ENCODE measurements at regions not wholly inside any gene's neighbourhood (a gene's known extent, or its start where the extent isn't known, plus 50 kb on each side); places are given as distances from the start of the nearest gene placed in this dataset.

DNA sequence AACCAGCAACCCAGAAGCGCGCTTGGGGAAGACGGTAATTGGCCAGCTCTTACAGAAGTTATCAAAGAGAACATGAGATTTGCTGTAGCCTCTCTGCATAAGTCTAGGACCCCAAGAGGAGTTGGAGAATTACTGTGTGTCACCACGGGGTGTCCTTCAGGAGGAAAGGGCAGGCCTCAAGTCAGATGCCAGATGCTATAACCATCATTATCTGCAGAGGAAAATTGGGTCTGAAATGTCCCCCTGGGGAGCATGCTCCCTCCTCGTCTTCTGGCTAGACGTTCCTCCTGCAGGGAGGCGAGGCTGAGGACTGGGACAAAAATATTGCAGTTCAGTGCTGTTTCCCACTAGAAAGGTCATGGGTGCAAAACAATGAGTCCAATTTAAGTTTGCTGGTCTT, 380.5 kb upstream of the CFAP20DC start:
- Histone ChIP-seq H2BK120ac (ENCODE audit: low read depth, low read length) (no peak overlapping the region), H4K91ac (ENCODE audit: low read depth, low read length, poor library complexity) (no peak overlapping the region), H3K18ac (ENCODE audit: low read length) (no peak overlapping the region), H4K8ac (ENCODE audit: low read depth, low read length) (no peak overlapping the region), H3K14ac (ENCODE audit: low read length) (no peak overlapping the region), H3K9ac (ENCODE audit: low read depth, low read length, poor library complexity) (no peak overlapping the region), H2BK15ac (ENCODE audit: low read length) (no peak overlapping the region), H2BK5ac (ENCODE audit: low read length) (no peak overlapping the region), H2AK5ac (ENCODE audit: low read depth, low read length) (no peak overlapping the region), H3K27me3 (ENCODE audit: control insufficient read depth in 3 of 3, insufficient read depth in 3 of 3, low read depth in 1 of 3, low read length in 3 of 3) (peaks cover 0 to 18% (median 0%) of the 10 kb centered on the region in 3 experiments), H3K4me3 (ENCODE audit: low read length in 2 of 2) (no peak overlapping the region), H3K9me3 (replicated peaks in 1 of 2; ENCODE audit: control insufficient read depth in 2 of 2, insufficient read depth in 1 of 2, low read depth in 1 of 2, low read length in 2 of 2) (no peaks in the 10 kb centered on the region), H3K36me3 (replicated peaks in 1 of 2; ENCODE audit: control insufficient read depth in 2 of 2, insufficient read depth in 2 of 2, low read length in 2 of 2) (no peaks in the 10 kb centered on the region), H3K4me1 (ENCODE audit: control insufficient read depth in 2 of 2, insufficient read depth in 1 of 2, low read depth in 1 of 2, low read length in 2 of 2) (no peaks in the 10 kb centered on the region), H3K4ac (ENCODE audit: low read length) (no peak overlapping the region), H2AFZ (ENCODE audit: low read length) (no peak overlapping the region), H2BK12ac (ENCODE audit: low read length) (no peak overlapping the region), H3K4me2 (ENCODE audit: insufficient read depth, low read length, poor library complexity, severe bottlenecking) (no peak overlapping the region), H3K27ac (replicated peaks; ENCODE audit: low read length) (no peak overlapping the region), H3K79me1 (ENCODE audit: low read depth, low read length) (no peaks in the 10 kb centered on the region), H3K23ac (ENCODE audit: low read depth, low read length, poor library complexity) (no peak overlapping the region)
- no peak for DNase-seq (ENCODE audit: low spot score)
- WGBS, 2 donors (ENCODE audit: extremely low coverage in 2 of 2, insufficient read length in 2 of 2, insufficient replicate concordance in 1 of 2) = no CpG with 5 or more reads among the region's 7 CpGs

DNA sequence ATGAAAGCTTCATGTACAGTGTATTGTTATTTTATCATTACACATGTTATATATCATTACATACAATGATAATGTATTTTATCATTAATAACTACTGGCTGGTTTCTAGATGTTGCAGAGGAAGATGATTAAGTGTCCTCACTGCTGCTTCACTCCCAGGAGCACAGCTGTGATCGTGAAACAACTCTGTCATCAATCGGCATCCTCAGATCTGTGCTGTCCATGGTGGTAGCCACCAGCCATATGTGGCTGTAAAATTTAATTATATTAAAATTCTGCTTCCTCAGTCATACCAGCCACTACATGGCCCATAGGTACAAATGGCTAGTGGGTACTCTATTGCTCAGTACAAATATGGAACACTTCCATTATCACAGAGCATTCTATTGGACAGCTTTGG, 379.4 kb upstream of the CFAP20DC start:
- H2AFZ ChIP-seq (ENCODE audit: low read length) = no peak overlapping the region
- H2BK12ac ChIP-seq (ENCODE audit: low read length) = no peak overlapping the region
- H4K91ac ChIP-seq (ENCODE audit: low read depth, low read length, poor library complexity) = no peak overlapping the region
- H3K4ac ChIP-seq (ENCODE audit: low read length) = no peak overlapping the region
- H2AK5ac ChIP-seq (ENCODE audit: low read depth, low read length) = no peak overlapping the region
- no peak overlapping the region for H4K8ac ChIP-seq (ENCODE audit: low read depth, low read length)
- no CpG with 5 or more reads among the region's 2 CpGs for WGBS, 2 donors (ENCODE audit: extremely low coverage in 2 of 2, insufficient read length in 2 of 2, insufficient replicate concordance in 1 of 2)
- no peak overlapping the region for H2BK5ac ChIP-seq (ENCODE audit: low read length)
- peaks cover 0 to 24% (median 0%) of the 10 kb centered on the region in 3 experiments for H3K27me3 ChIP-seq (ENCODE audit: control insufficient read depth in 3 of 3, insufficient read depth in 3 of 3, low read depth in 1 of 3, low read length in 3 of 3)
- no peaks in the 10 kb centered on the region for H3K79me1 ChIP-seq (ENCODE audit: low read depth, low read length)
- H3K23ac ChIP-seq (ENCODE audit: low read depth, low read length, poor library complexity) = no peak overlapping the region
- no peak overlapping the region for H2BK120ac ChIP-seq (ENCODE audit: low read depth, low read length)
- H3K4me1 ChIP-seq (ENCODE audit: control insufficient read depth in 2 of 2, insufficient read depth in 1 of 2, low read depth in 1 of 2, low read length in 2 of 2) = no peaks in the 10 kb centered on the region
- no peak overlapping the region for H3K27ac ChIP-seq (replicated peaks; ENCODE audit: low read length)
- H3K9me3 ChIP-seq (replicated peaks in 1 of 2; ENCODE audit: control insufficient read depth in 2 of 2, insufficient read depth in 1 of 2, low read depth in 1 of 2, low read length in 2 of 2) = no peaks in the 10 kb centered on the region
- no peak overlapping the region for H3K14ac ChIP-seq (ENCODE audit: low read length)
- H3K4me2 ChIP-seq (ENCODE audit: insufficient read depth, low read length, poor library complexity, severe bottlenecking) = no peak overlapping the region
- no peak overlapping the region for H3K4me3 ChIP-seq (ENCODE audit: low read length in 2 of 2)
- no peaks in the 10 kb centered on the region for H3K36me3 ChIP-seq (replicated peaks in 1 of 2; ENCODE audit: control insufficient read depth in 2 of 2, insufficient read depth in 2 of 2, low read length in 2 of 2)
- H3K18ac ChIP-seq (ENCODE audit: low read length) = no peak overlapping the region
- no peak overlapping the region for H2BK15ac ChIP-seq (ENCODE audit: low read length)
- no peak overlapping the region for H3K9ac ChIP-seq (ENCODE audit: low read depth, low read length, poor library complexity)
- DNase-seq (ENCODE audit: low spot score) = no peak

DNA sequence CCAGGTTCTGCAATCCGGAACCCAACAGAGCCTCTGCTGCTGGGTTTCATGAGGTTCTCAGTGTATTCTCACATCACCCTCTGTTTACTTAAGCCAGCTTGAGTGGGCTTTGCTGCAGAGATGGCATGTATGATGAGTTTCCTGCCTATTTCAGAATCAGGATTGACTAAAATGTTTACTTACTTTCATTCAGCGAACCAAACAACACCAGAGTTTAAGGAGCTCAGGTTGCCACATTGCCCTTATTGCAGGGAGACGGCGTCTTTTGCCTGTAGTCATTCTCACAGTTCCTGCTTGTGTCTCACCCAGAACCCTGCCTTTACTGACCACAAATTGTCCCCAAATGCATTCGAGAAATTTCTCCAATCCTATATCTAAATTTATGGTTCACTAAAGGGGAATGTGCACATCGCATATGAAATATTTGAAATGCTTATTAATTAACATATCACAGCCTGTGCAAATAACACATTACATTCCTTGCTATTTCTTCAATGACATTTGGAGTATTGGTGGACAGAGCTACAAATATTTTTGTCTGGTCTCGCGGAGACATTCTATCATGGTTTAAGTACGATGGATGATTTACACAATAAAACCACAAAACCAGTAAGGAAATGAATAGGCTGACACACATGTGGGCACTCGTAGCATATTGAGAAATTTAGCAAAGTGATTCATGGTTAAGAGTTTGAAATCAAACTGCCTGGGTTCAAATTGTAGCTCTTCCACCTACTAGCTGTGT, 377.2 kb upstream of the CFAP20DC start:
- Histone ChIP-seq H3K27me3 (ENCODE audit: control insufficient read depth in 3 of 3, insufficient read depth in 3 of 3, low read depth in 1 of 3, low read length in 3 of 3) (peaks cover 0 to 24% (median 0%) of the 10 kb centered on the region in 3 experiments), H4K91ac (ENCODE audit: low read depth, low read length, poor library complexity) (no peak overlapping the region), H2AFZ (ENCODE audit: low read length) (no peak overlapping the region), H3K4ac (ENCODE audit: low read length) (no peak overlapping the region), H4K8ac (ENCODE audit: low read depth, low read length) (no peak overlapping the region), H3K23ac (ENCODE audit: low read depth, low read length, poor library complexity) (no peak overlapping the region), H2AK5ac (ENCODE audit: low read depth, low read length) (no peak overlapping the region), H2BK5ac (ENCODE audit: low read length) (no peak overlapping the region), H3K9ac (ENCODE audit: low read depth, low read length, poor library complexity) (no peak overlapping the region), H3K4me2 (ENCODE audit: insufficient read depth, low read length, poor library complexity, severe bottlenecking) (no peak overlapping the region), H3K18ac (ENCODE audit: low read length) (no peak overlapping the region), H3K36me3 (replicated peaks in 1 of 2; ENCODE audit: control insufficient read depth in 2 of 2, insufficient read depth in 2 of 2, low read length in 2 of 2) (no peaks in the 10 kb centered on the region), H3K9me3 (replicated peaks in 1 of 2; ENCODE audit: control insufficient read depth in 2 of 2, insufficient read depth in 1 of 2, low read depth in 1 of 2, low read length in 2 of 2) (no peaks in the 10 kb centered on the region), H2BK12ac (ENCODE audit: low read length) (no peak overlapping the region), H3K79me1 (ENCODE audit: low read depth, low read length) (no peaks in the 10 kb centered on the region), H3K27ac (replicated peaks; ENCODE audit: low read length) (no peak overlapping the region), H3K4me3 (ENCODE audit: low read length in 2 of 2) (no peak overlapping the region), H3K14ac (ENCODE audit: low read length) (no peak overlapping the region), H3K4me1 (ENCODE audit: control insufficient read depth in 2 of 2, insufficient read depth in 1 of 2, low read depth in 1 of 2, low read length in 2 of 2) (no peaks in the 10 kb centered on the region), H2BK15ac (ENCODE audit: low read length) (no peak overlapping the region), H2BK120ac (ENCODE audit: low read depth, low read length) (no peak overlapping the region)
- no CpG with 5 or more reads among the region's 10 CpGs for WGBS, 2 donors (ENCODE audit: extremely low coverage in 2 of 2, insufficient read length in 2 of 2, insufficient replicate concordance in 1 of 2)
- DNase-seq (ENCODE audit: low spot score) = no peak

DNA sequence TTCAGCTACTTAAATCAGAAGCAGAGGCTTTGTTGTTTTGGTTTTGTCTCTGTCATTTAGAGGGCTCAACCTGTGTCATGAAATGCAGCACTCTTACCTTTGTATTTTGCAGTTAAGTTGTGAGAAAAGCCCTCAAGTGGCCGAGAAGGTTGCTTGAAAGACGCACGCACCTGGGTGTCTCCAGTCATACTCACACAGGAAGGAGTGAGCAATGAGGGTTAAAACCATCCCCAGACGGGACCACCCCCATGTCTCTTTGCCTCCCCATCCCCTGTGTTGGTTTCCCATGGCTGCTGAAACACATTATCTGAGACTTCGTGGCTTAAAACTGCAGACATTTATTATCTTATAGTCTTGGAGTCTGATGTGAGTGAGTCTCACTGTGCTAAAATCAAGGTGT, 376.1 kb upstream of the CFAP20DC start:
- H2BK12ac ChIP-seq (ENCODE audit: low read length) = no peak overlapping the region
- H4K91ac ChIP-seq (ENCODE audit: low read depth, low read length, poor library complexity) = no peak overlapping the region
- H3K4me3 ChIP-seq (ENCODE audit: low read length in 2 of 2) = no peak overlapping the region
- no peak overlapping the region for H2BK120ac ChIP-seq (ENCODE audit: low read depth, low read length)
- WGBS, 2 donors (ENCODE audit: extremely low coverage in 2 of 2, insufficient read length in 2 of 2, insufficient replicate concordance in 1 of 2) = no CpG with 5 or more reads among the region's 5 CpGs
- H2AFZ ChIP-seq (ENCODE audit: low read length) = no peak overlapping the region
- no peaks in the 10 kb centered on the region for H3K9me3 ChIP-seq (replicated peaks in 1 of 2; ENCODE audit: control insufficient read depth in 2 of 2, insufficient read depth in 1 of 2, low read depth in 1 of 2, low read length in 2 of 2)
- peaks cover 0 to 24% (median 0%) of the 10 kb centered on the region in 3 experiments for H3K27me3 ChIP-seq (ENCODE audit: control insufficient read depth in 3 of 3, insufficient read depth in 3 of 3, low read depth in 1 of 3, low read length in 3 of 3)
- no peak overlapping the region for H2AK5ac ChIP-seq (ENCODE audit: low read depth, low read length)
- H3K23ac ChIP-seq (ENCODE audit: low read depth, low read length, poor library complexity) = no peak overlapping the region
- H2BK15ac ChIP-seq (ENCODE audit: low read length) = no peak overlapping the region
- no peaks in the 10 kb centered on the region for H3K36me3 ChIP-seq (replicated peaks in 1 of 2; ENCODE audit: control insufficient read depth in 2 of 2, insufficient read depth in 2 of 2, low read length in 2 of 2)
- H3K18ac ChIP-seq (ENCODE audit: low read length) = no peak overlapping the region
- H3K4me1 ChIP-seq (ENCODE audit: control insufficient read depth in 2 of 2, insufficient read depth in 1 of 2, low read depth in 1 of 2, low read length in 2 of 2) = no peaks in the 10 kb centered on the region
- no peak overlapping the region for H3K27ac ChIP-seq (replicated peaks; ENCODE audit: low read length)
- H2BK5ac ChIP-seq (ENCODE audit: low read length) = no peak overlapping the region
- H3K4ac ChIP-seq (ENCODE audit: low read length) = no peak overlapping the region
- H3K9ac ChIP-seq (ENCODE audit: low read depth, low read length, poor library complexity) = no peak overlapping the region
- H3K4me2 ChIP-seq (ENCODE audit: insufficient read depth, low read length, poor library complexity, severe bottlenecking) = no peak overlapping the region
- no peak overlapping the region for H4K8ac ChIP-seq (ENCODE audit: low read depth, low read length)
- H3K14ac ChIP-seq (ENCODE audit: low read length) = no peak overlapping the region
- H3K79me1 ChIP-seq (ENCODE audit: low read depth, low read length) = no peaks in the 10 kb centered on the region
- no peak for DNase-seq (ENCODE audit: low spot score)

All from neuronal stem cell (in vitro differentiated cells).